Peyer's patch (tissue), 4 donors: ENCODE measurements at regions not wholly inside any gene's neighbourhood (a gene's known extent, or its start where the extent isn't known, plus 50 kb on each side); places are given as distances from the start of the nearest gene placed in this dataset.

ENCODE experiments used
- CTCF ChIP-seq, 6 experiments: fragments of 450-650 bp in 4 of 6; fragments of 200-600 bp in 2 of 6; sonication (generic) in 1 of 6; IDR thresholded peaks; one replicate each; pipeline ENCODE4 v1.5.1; 2017 to 2019; ENCODE audit warnings: antibody characterized with exemption in 6 of 6, mild to moderate bottlenecking in 3 of 6, moderate library complexity in 1 of 6
- POLR2A ChIP-seq, 2 donors: fragments of 450-650 bp; IDR thresholded peaks; one replicate each; pipeline ENCODE4 v1.5.1; 2017; ENCODE audit warnings: antibody characterized with exemption in 2 of 2, mild to moderate bottlenecking in 2 of 2, moderate library complexity in 2 of 2

- TF ChIP-seq CTCF (IDR thresholded peaks at IDR 0.05) (no peak), POLR2A (IDR thresholded peaks at IDR 0.05) (no peak)
Observed at GRCh38 chr9:31541721-31542281, 842.6 kb upstream of the ACO1 start.
